IPS-18c (cell line): ENCODE measurements at regions not wholly inside any gene's neighbourhood (a gene's known extent, or its start where the extent isn't known, plus 50 kb on each side); places are given as distances from the start of the nearest gene placed in this dataset.

Experiments
- H3K4me3 ChIP-seq: 2 replicates; pipeline ENCODE4 v1.7.0; 2013; ENCODE audit warnings: low read depth, mild to moderate bottlenecking, low read length, moderate library complexity; ENCODE audit not compliant: insufficient read depth
- H3K9me3 ChIP-seq: one replicate; pipeline ENCODE4 v1.6.1; 2013; ENCODE audit warnings: mild to moderate bottlenecking, low read length, moderate library complexity; ENCODE audit not compliant: control insufficient read depth, insufficient read depth

GRCh38 chr20:57848282-57848681, 138.5 kb upstream of the PMEPA1 start:
- H3K9me3 ChIP-seq, result no peaks in the 10 kb centered on the region
- H3K4me3 ChIP-seq, result no peak overlapping the region

GRCh38 chr20:57847104-57847503, 137.3 kb upstream of the PMEPA1 start:
- Histone ChIP-seq H3K4me3 (no peak overlapping the region), H3K9me3 (no peaks in the 10 kb centered on the region)

GRCh38 chr20:57844626-57845596, 135.1 kb upstream of the PMEPA1 start:
- Histone ChIP-seq H3K9me3 (no peaks in the 10 kb centered on the region), H3K4me3 (no peak overlapping the region)

- H3K4me3 ChIP-seq, result no peak overlapping the region
- no peaks in the 10 kb centered on the region for H3K9me3 ChIP-seq
Measured at GRCh38 chr20:57843941-57844625, 134.3 kb upstream of the PMEPA1 start.

- H3K4me3 ChIP-seq, result no peak overlapping the region
- H3K9me3 ChIP-seq, result no peaks in the 10 kb centered on the region
Measured at GRCh38 chr20:57842720-57843119, 132.9 kb upstream of the PMEPA1 start.

- H3K4me3 ChIP-seq, result no peak overlapping the region
Measured at GRCh38 chr20:57841297-57841866, 131.6 kb upstream of the PMEPA1 start.

GRCh38 chr20:57840504-57841296, 130.9 kb upstream of the PMEPA1 start:
- Histone ChIP-seq H3K9me3 (no peaks in the 10 kb centered on the region), H3K4me3 (no peak overlapping the region)

More at GRCh38 chr20:57841297-57841866, 131.6 kb upstream of the PMEPA1 start:
- no peaks in the 10 kb centered on the region for H3K9me3 ChIP-seq

- no peaks in the 10 kb centered on the region for H3K9me3 ChIP-seq
- no peak overlapping the region for H3K4me3 ChIP-seq
Measured at GRCh38 chr20:57840066-57840465, 130.3 kb upstream of the PMEPA1 start.

GRCh38 chr20:57838670-57839151, 128.9 kb upstream of the PMEPA1 start:
- H3K4me3 ChIP-seq, result no peak overlapping the region
- no peaks in the 10 kb centered on the region for H3K9me3 ChIP-seq

GRCh38 chr20:57837208-57838035, 127.6 kb upstream of the PMEPA1 start:
- Histone ChIP-seq H3K9me3 (no peaks in the 10 kb centered on the region), H3K4me3 (no peak overlapping the region)

GRCh38 chr20:57835588-57836455, 126.0 kb upstream of the PMEPA1 start:
- Histone ChIP-seq H3K4me3 (no peak overlapping the region), H3K9me3 (no peaks in the 10 kb centered on the region)

- Histone ChIP-seq H3K4me3 (no peak overlapping the region), H3K9me3 (no peaks in the 10 kb centered on the region)
Measured at GRCh38 chr20:57835074-57835452, 125.2 kb upstream of the PMEPA1 start.

GRCh38 chr20:57834306-57835073, 124.7 kb upstream of the PMEPA1 start:
- H3K9me3 ChIP-seq, result no peaks in the 10 kb centered on the region
- no peak overlapping the region for H3K4me3 ChIP-seq

GRCh38 chr20:57831993-57832585, 122.3 kb upstream of the PMEPA1 start:
- H3K4me3 ChIP-seq, result no peak overlapping the region
- H3K9me3 ChIP-seq, result no peaks in the 10 kb centered on the region
